ENCODE measurements at regions not wholly inside any gene's neighbourhood (a gene's known extent, or its start where the extent isn't known, plus 50 kb on each side); places are given as distances from the start of the nearest gene placed in this dataset.
A peak's percentile ranks its signal among the peaks of the same experiment; 100 is the strongest.
"Not testable (repeated sequence)": the region's sequence is repeated elsewhere in the genome, so short reads cannot be mapped to it uniquely, and the experiment has no call there.

GRCh38 chr2:7430869-7431641 is 513.8 kb downstream of the RNF144A start:
- Mint-ChIP-seq H3K4me1 (ENCODE audit: low read depth) (peaks cover 47% of the 10 kb centered on the region), H3K36me3 (ENCODE audit: low read depth) (no peaks in the 10 kb centered on the region), H3K9me3 (no peaks in the 10 kb centered on the region), H3K27me3 (peaks cover 5% of the 10 kb centered on the region), H3K27ac (peak overlapping the region; percentile 61), H3K4me3 (peak overlapping the region; percentile 72)
- intact Hi-C loops (cut with micrococcal nuclease), result no loop called here

- Mint-ChIP-seq H3K4me3 (no peak overlapping the region), H3K36me3 (ENCODE audit: low read depth) (no peaks in the 10 kb centered on the region), H3K9me3 (no peaks in the 10 kb centered on the region), H3K4me1 (ENCODE audit: low read depth) (peaks cover 49% of the 10 kb centered on the region), H3K27me3 (peaks cover 5% of the 10 kb centered on the region), H3K27ac (no peak overlapping the region)
- intact Hi-C loops (cut with micrococcal nuclease), result no loop called here
Observed at GRCh38 chr2:7432436-7432835, 515.2 kb downstream of the RNF144A start.

DNA sequence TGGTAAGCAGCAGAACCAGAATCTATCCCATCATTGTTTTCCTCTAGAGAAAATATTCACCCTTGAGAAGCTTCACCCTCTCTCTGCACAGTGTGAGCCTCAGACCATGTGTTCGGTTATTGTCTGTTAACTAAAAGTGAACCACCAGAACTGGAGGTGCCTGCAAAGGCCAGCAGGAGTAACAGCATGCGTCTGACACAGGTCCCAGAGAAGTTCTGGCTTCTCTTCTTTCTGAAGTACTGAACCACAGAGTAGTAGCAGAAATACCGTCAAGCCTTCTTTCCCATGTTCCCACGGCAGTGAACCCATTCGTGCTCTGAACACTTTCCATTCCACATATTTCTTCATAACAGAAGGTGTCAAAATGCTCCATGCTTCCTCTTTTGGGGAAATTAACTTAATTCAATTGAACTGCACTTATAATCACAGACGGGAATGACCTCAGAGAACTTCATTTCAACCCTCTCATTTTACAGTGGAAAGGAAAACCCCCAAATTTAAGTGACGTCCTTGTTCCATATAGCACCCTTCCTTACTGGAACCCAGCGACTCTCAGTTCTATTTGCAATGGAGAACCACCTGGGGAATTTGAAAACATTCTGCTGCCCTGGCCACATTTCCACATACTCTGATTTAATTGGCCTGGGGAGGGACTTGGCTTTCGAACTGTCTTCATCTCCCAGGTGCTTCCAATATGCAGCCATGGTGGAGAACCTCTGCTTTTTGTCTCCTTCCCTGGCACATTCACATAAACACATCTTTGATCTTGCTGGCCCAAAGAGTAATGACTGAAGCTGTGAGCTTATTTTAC is 519.1 kb downstream of the RNF144A start:
- peaks cover 15% of the 10 kb centered on the region for H3K4me1 Mint-ChIP-seq (ENCODE audit: low read depth)
- no peak overlapping the region for H3K27ac Mint-ChIP-seq
- no peak overlapping the region for H3K4me3 Mint-ChIP-seq
- no peaks in the 10 kb centered on the region for H3K9me3 Mint-ChIP-seq
- H3K27me3 Mint-ChIP-seq, result no peaks in the 10 kb centered on the region
- intact Hi-C loops (cut with micrococcal nuclease), result no loop called here
- H3K36me3 Mint-ChIP-seq (ENCODE audit: low read depth), result no peaks in the 10 kb centered on the region

DNA sequence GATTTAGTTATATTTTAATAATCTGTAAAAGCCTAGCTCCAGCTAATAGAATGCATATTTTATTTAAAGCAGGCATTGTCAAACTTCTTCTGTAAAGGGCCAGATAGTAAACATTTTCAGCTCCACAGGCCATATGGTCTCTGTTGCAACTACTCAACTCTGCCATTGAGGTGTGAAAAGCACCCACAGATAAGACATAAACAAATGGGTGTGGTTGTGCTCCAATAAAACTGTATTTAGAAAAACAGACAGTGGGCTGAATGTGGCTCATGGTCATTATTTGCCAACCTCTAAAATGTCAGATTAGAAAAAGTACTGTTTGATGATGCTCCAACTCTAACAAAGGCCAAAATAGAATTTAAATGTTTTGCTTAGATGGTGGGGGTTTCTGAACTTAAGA is 519.9 kb downstream of the RNF144A start:
- peaks cover 13% of the 10 kb centered on the region for H3K4me1 Mint-ChIP-seq (ENCODE audit: low read depth)
- H3K4me3 Mint-ChIP-seq, result no peak overlapping the region
- no peaks in the 10 kb centered on the region for H3K27me3 Mint-ChIP-seq
- no peak overlapping the region for H3K27ac Mint-ChIP-seq
- H3K9me3 Mint-ChIP-seq, result no peaks in the 10 kb centered on the region
- no peaks in the 10 kb centered on the region for H3K36me3 Mint-ChIP-seq (ENCODE audit: low read depth)
- intact Hi-C loops (cut with micrococcal nuclease), result no loop called here

GRCh38 chr2:7437716-7438632 is 520.8 kb downstream of the RNF144A start:
- no peaks in the 10 kb centered on the region for H3K9me3 Mint-ChIP-seq
- H3K27me3 Mint-ChIP-seq, result no peaks in the 10 kb centered on the region
- intact Hi-C loops (cut with micrococcal nuclease), result no loop called here
- H3K4me3 Mint-ChIP-seq, result no peak overlapping the region
- no peaks in the 10 kb centered on the region for H3K36me3 Mint-ChIP-seq (ENCODE audit: low read depth)
- H3K4me1 Mint-ChIP-seq (ENCODE audit: low read depth), result peaks cover 7% of the 10 kb centered on the region
- H3K27ac Mint-ChIP-seq, result no peak overlapping the region

GRCh38 chr2:7438855-7439254 is 521.6 kb downstream of the RNF144A start:
- H3K27ac Mint-ChIP-seq, result no peak overlapping the region
- no peaks in the 10 kb centered on the region for H3K36me3 Mint-ChIP-seq (ENCODE audit: low read depth)
- H3K4me1 Mint-ChIP-seq (ENCODE audit: low read depth), result peaks cover 7% of the 10 kb centered on the region
- no peaks in the 10 kb centered on the region for H3K9me3 Mint-ChIP-seq
- intact Hi-C loops (cut with micrococcal nuclease), result no loop called here
- H3K27me3 Mint-ChIP-seq, result no peaks in the 10 kb centered on the region
- no peak overlapping the region for H3K4me3 Mint-ChIP-seq

GRCh38 chr2:7440977-7441376 is 523.8 kb downstream of the RNF144A start:
- H3K27me3 Mint-ChIP-seq, result no peaks in the 10 kb centered on the region
- H3K4me3 Mint-ChIP-seq, result no peak overlapping the region
- no peaks in the 10 kb centered on the region for H3K9me3 Mint-ChIP-seq
- H3K27ac Mint-ChIP-seq, result no peak overlapping the region
- no peaks in the 10 kb centered on the region for H3K36me3 Mint-ChIP-seq (ENCODE audit: low read depth)
- H3K4me1 Mint-ChIP-seq (ENCODE audit: low read depth), result peaks cover 6% of the 10 kb centered on the region
- intact Hi-C loops (cut with micrococcal nuclease), result no loop called here

GRCh38 chr2:7441841-7442240 is 524.6 kb downstream of the RNF144A start:
- not testable (repeated sequence) for H3K36me3 Mint-ChIP-seq (ENCODE audit: low read depth); H3K4me1 Mint-ChIP-seq (ENCODE audit: low read depth); H3K27ac Mint-ChIP-seq

GRCh38 chr2:7444626-7445025 is 527.4 kb downstream of the RNF144A start:
- Mint-ChIP-seq H3K4me1 (ENCODE audit: low read depth) (no peaks in the 10 kb centered on the region), H3K36me3 (ENCODE audit: low read depth) (no peaks in the 10 kb centered on the region), H3K27ac (no peak overlapping the region), H3K4me3 (no peak overlapping the region), H3K9me3 (no peaks in the 10 kb centered on the region), H3K27me3 (no peaks in the 10 kb centered on the region)
- intact Hi-C loops (cut with micrococcal nuclease), result no loop called here

More at GRCh38 chr2:7441841-7442240, 524.6 kb downstream of the RNF144A start:
- H3K27me3 Mint-ChIP-seq; intact Hi-C loops (cut with micrococcal nuclease); H3K9me3 Mint-ChIP-seq; H3K4me3 Mint-ChIP-seq: not testable (repeated sequence)

- no peak overlapping the region for H3K4me3 Mint-ChIP-seq
- no peaks in the 10 kb centered on the region for H3K9me3 Mint-ChIP-seq
- no peak overlapping the region for H3K27ac Mint-ChIP-seq
- no peaks in the 10 kb centered on the region for H3K4me1 Mint-ChIP-seq (ENCODE audit: low read depth)
- intact Hi-C loops (cut with micrococcal nuclease), result no loop called here
- H3K27me3 Mint-ChIP-seq, result no peaks in the 10 kb centered on the region
- no peaks in the 10 kb centered on the region for H3K36me3 Mint-ChIP-seq (ENCODE audit: low read depth)
Observed at GRCh38 chr2:7448578-7449264, 531.5 kb downstream of the RNF144A start.

DNA sequence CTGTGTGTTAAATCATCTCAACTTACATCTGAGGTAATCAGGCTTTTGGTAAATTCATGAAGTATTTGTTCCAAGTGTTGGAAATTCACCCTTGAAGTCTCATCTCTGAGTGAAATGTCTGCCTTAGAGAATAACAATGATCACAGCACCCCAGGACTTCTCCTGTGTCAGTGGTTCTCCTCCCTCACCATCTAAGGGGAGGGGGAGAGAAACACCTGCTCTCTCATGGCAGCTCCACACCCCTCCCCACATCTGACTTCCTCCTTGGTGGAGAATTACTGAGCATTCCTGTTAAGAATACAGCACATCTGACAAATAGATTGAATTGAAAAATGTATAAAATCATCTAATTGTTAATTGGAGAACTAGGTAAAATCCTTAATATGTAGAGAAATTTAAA is 532.1 kb downstream of the RNF144A start:
- H3K27ac Mint-ChIP-seq, result no peak overlapping the region
- H3K36me3 Mint-ChIP-seq (ENCODE audit: low read depth), result no peaks in the 10 kb centered on the region
- H3K27me3 Mint-ChIP-seq, result no peaks in the 10 kb centered on the region
- H3K9me3 Mint-ChIP-seq, result no peaks in the 10 kb centered on the region
- H3K4me1 Mint-ChIP-seq (ENCODE audit: low read depth), result no peaks in the 10 kb centered on the region
- intact Hi-C loops (cut with micrococcal nuclease), result no loop called here
- H3K4me3 Mint-ChIP-seq, result no peak overlapping the region

DNA sequence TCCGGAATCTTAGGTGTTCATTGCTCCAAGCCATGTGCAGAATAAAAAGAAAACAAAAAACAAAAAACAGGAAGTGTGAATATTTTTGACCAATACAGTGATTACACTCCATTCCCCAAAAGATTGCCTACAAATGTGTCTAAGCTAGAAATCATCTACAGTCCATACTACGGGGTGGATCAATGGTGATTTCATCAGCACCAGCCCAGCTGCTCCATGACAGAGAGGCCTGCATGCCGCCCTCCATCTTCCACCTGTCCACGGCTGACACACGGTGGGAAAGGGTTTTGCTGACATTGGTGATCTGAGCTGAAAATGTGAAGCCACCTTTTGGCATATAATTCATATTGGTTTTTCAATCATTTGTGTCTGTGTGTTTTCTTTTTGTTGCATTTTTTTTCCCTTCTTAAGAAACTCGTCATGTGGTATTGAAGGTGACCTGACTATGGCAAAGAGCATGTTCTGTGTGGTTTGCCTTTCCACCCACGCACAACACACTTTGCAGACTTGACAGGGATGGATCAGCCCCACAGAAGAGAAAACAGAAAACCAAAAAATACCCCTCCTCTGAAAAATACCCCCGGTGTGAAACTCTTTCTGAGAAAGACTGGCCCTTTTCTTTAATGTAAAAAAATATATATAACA is 533.1 kb downstream of the RNF144A start:
- Mint-ChIP-seq H3K9me3 (no peaks in the 10 kb centered on the region), H3K36me3 (ENCODE audit: low read depth) (no peaks in the 10 kb centered on the region), H3K4me1 (ENCODE audit: low read depth) (no peaks in the 10 kb centered on the region), H3K27me3 (no peaks in the 10 kb centered on the region), H3K4me3 (no peak overlapping the region), H3K27ac (no peak overlapping the region)
- intact Hi-C loops (cut with micrococcal nuclease), result no loop called here

DNA sequence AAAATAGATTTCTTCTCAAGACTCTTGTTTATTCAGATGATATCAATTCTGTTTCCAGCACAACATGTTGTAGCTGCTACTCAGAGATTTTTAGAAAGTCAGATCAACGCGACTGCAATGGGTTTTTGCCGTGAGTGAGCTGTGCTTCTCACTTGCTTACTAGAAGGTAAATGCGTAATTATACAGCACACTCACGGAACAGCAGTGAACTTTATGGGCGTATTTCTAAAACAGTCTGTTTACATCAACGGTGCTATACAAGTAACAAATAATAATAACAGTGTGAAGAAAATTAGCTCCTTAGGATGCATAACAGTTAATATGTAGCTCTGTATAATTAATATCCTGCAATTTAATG is 533.6 kb downstream of the RNF144A start:
- Mint-ChIP-seq H3K4me3 (no peak overlapping the region), H3K9me3 (no peaks in the 10 kb centered on the region), H3K36me3 (ENCODE audit: low read depth) (no peaks in the 10 kb centered on the region), H3K27ac (no peak overlapping the region), H3K27me3 (no peaks in the 10 kb centered on the region), H3K4me1 (ENCODE audit: low read depth) (no peaks in the 10 kb centered on the region)
- intact Hi-C loops (cut with micrococcal nuclease), result no loop called here

Data from dendritic cell treated with granulocyte-macrophage colony-stimulating factor and Interleukin-4, amounts not matched to agents 40 ng/mL and 50 ng/mL, for 4 days (primary cell).